Testis (tissue), 2 donors: ENCODE measurements at regions not wholly inside any gene's neighbourhood (a gene's known extent, or its start where the extent isn't known, plus 50 kb on each side); places are given as distances from the start of the nearest gene placed in this dataset.

Experiments used
- DNase-seq: peaks from one replicate; pipeline ENCODE4 v3.0.0-alpha.2; 2019
- H3K27ac ChIP-seq, 2 donors: fragments of 200-600 bp; sonication (generic); one replicate each; pipeline ENCODE4 v1.5.1; 2019
- H3K27me3 ChIP-seq: fragments of 200-600 bp; sonication (generic); one replicate; pipeline ENCODE4 v1.5.1; 2019
- H3K36me3 ChIP-seq: fragments of 200-600 bp; sonication (generic); one replicate; pipeline ENCODE4 v1.5.1; 2017; ENCODE audit warnings: low read depth; ENCODE audit errors: missing control alignments
- H3K4me1 ChIP-seq: fragments of 200-600 bp; sonication (generic); one replicate; pipeline ENCODE4 v1.5.1; 2019
- H3K4me3 ChIP-seq, 2 donors: fragments of 200-600 bp; sonication (generic); one replicate each; pipeline ENCODE4 v1.5.1; 2017 to 2019
- H3K9me3 ChIP-seq: fragments of 200-600 bp; sonication (generic); one replicate; pipeline ENCODE4 v1.5.1; 2017
- POLR2A ChIP-seq: fragments of 450-650 bp; IDR thresholded peaks from one replicate; pipeline ENCODE4 v1.6.1; 2017; ENCODE audit warnings: antibody characterized with exemption, mild to moderate bottlenecking, moderate library complexity
- WGBS, 2 donors: methylation state at CpG; one replicate each; pipeline ENCODE4 v1.1.5; 2018; 5-methylcytosine and 5-hydroxymethylcytosine counted together
- intact Hi-C: fragments of 100-400 bp; cut with DNase I; formaldehyde crosslinking; loops from one replicate; pipeline ENCODE4 v1.15.1; 2023; ENCODE audit warnings: low total_unique reads
- TF ChIP-seq, protein P1 (sequence below), 3 experiments: fragments of 450-650 bp in 2 of 3; fragments of 200-600 bp in 1 of 3; sonication (generic) in 1 of 3; IDR thresholded peaks; one replicate each; pipeline ENCODE4 v1.5.1; 2016 to 2019; ENCODE audit warnings: antibody characterized with exemption in 3 of 3, mild to moderate bottlenecking in 2 of 3, moderate library complexity in 1 of 3

DNA sequence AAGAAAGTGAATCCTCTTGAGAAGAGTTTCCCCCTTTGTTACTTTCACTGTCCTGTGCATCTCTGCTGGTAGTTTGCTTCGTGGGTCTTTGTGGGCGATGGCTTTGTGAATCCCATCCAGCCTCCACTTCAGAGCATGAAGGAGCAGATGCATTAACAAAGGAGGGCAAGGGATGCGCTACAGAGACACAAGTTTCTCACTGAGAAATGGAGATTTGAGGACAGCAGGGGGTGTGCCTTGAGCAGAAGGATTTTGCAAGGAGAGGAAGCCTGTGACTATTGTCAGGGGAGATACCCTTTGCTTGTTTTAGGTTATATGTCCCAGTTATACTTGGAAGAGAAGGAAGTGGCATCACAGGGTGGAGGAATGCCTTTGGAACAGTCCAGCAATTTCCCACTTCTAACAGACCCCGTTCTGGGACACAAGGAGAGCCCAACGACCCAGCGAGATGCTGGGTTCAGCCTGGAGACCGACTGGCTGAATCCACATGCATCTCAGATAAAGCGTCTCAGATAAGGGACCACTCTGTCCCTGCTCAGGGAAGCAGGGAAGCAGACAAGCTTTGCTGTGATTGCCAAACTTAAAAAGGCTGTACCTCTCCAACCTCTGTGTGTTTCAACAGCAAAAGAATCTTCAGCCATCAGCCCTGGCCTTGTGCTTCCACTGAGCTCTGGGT lies 314.6 kb upstream of the GATB start:
- H3K27me3 ChIP-seq = no peaks in the 10 kb centered on the region
- no peak for DNase-seq
- TF ChIP-seq, protein P1, sequence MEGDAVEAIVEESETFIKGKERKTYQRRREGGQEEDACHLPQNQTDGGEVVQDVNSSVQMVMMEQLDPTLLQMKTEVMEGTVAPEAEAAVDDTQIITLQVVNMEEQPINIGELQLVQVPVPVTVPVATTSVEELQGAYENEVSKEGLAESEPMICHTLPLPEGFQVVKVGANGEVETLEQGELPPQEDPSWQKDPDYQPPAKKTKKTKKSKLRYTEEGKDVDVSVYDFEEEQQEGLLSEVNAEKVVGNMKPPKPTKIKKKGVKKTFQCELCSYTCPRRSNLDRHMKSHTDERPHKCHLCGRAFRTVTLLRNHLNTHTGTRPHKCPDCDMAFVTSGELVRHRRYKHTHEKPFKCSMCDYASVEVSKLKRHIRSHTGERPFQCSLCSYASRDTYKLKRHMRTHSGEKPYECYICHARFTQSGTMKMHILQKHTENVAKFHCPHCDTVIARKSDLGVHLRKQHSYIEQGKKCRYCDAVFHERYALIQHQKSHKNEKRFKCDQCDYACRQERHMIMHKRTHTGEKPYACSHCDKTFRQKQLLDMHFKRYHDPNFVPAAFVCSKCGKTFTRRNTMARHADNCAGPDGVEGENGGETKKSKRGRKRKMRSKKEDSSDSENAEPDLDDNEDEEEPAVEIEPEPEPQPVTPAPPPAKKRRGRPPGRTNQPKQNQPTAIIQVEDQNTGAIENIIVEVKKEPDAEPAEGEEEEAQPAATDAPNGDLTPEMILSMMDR (IDR thresholded peaks at IDR 0.05) = no peak
- no peak for TF ChIP-seq POLR2A
- no peaks in the 10 kb centered on the region for H3K9me3 ChIP-seq
- no peak overlapping the region for H3K27ac ChIP-seq
- no peaks in the 10 kb centered on the region for H3K36me3 ChIP-seq
- no peak overlapping the region for H3K4me3 ChIP-seq
- intact Hi-C loops = no loop called here
- peaks cover 3% of the 10 kb centered on the region for H3K4me1 ChIP-seq
- WGBS, 2 donors = 61 to 76% methylated on average over 8 of the region's 8 CpGs

DNA sequence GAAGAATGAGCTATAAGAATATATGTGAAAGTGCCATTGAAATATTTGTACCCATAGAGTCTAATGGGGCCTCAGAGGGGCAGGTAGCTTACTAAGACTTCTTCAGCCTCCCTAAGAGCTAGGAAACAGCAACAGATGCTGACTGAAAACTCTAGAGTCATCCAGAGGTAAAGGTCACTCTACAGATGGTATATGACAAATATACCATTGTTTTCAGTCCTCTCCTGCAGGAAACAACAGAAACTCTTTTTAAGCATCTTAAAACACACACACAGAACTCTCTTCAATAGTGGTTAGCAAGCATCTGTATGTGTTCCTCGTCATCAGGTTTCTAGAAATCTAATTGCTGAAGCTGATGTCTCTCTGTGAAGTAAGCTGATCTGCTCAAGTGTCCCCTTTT lies 313.8 kb upstream of the GATB start:
- Histone ChIP-seq H3K4me3 (no peak overlapping the region), H3K27ac (no peak overlapping the region), H3K36me3 (no peaks in the 10 kb centered on the region), H3K4me1 (peaks cover 3% of the 10 kb centered on the region), H3K9me3 (no peaks in the 10 kb centered on the region), H3K27me3 (no peaks in the 10 kb centered on the region)
- DNase-seq = no peak
- TF ChIP-seq POLR2A = no peak
- TF ChIP-seq, protein P1 (IDR thresholded peaks at IDR 0.05) = no peak
- whole genome bisulfite sequencing, 2 donors = 71 to 74% methylated on average over 1 of the region's 1 CpG
- intact Hi-C loops = no loop called here

DNA sequence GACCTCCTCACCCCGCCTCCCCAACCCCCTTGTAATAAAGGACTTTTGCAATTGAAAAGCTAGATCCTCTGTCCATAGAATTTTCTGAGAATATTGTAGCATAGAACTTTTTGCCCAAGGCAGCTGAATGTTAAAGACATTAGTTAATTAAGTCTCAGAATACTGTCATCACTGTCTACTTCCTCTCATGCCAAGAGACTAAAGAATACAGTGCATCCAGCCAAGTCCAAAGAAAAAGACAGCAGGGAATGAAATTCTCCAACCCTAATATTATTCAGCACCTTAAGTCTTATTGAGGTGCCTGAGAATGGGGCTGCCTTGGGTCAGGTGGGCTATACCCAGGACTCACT lies 313.3 kb upstream of the GATB start:
- no peak for TF ChIP-seq POLR2A
- TF ChIP-seq, protein P1 (IDR thresholded peaks at IDR 0.05) = no peak
- H3K36me3 ChIP-seq = no peaks in the 10 kb centered on the region
- H3K4me3 ChIP-seq = no peak overlapping the region
- intact Hi-C loops = no loop called here
- H3K9me3 ChIP-seq = no peaks in the 10 kb centered on the region
- no peak for DNase-seq
- 63 to 71% methylated on average over 1 of the region's 1 CpG for WGBS, 2 donors
- H3K27me3 ChIP-seq = no peaks in the 10 kb centered on the region
- H3K4me1 ChIP-seq = peaks cover 3% of the 10 kb centered on the region
- H3K27ac ChIP-seq = no peak overlapping the region

DNA sequence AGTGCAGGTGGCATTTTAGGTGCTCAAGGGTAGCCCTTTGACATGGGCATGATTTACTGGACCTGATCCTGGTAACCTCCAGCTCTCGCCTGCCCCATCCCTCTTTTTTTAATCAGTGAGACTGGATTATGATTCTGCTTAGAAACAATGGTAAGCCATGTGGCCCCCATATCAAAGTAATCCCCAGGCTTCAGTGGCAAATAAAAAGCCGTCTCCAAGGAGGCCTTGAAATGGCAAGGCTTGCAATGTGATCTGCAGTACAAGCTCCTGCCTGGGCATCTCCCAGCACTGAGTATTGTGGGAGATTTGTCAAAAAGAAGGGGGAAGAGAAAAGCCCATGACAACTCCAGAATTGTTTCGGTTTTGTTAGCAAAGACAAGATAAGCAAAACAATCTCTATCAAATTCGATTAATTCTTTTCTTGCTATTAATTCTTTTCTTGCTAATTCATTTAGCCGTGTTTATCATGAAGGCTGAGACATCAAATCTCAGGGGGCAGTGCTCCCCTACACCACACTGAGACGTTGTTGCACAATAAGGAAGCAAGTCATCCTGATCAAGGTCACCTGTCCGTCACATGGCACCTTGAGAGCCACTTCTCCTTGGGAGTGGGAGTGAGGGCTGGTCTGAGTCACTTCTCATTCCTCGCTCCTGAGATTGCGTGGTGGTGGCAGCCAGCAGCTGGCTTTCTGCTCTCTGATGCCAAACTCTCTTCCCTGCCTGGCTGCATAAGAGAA lies 312.7 kb upstream of the GATB start:
- Histone ChIP-seq H3K9me3 (no peaks in the 10 kb centered on the region), H3K27me3 (no peaks in the 10 kb centered on the region), H3K27ac (no peak overlapping the region), H3K36me3 (no peaks in the 10 kb centered on the region), H3K4me3 (no peak overlapping the region), H3K4me1 (peaks cover 3% of the 10 kb centered on the region)
- DNase-seq = peak; percentile 60
- no peak for TF ChIP-seq POLR2A
- TF ChIP-seq, protein P1 (IDR thresholded peaks at IDR 0.05) = no peak
- intact Hi-C loops = no loop called here
- WGBS, 2 donors = 50 to 54% methylated on average over 9 of the region's 9 CpGs

DNA sequence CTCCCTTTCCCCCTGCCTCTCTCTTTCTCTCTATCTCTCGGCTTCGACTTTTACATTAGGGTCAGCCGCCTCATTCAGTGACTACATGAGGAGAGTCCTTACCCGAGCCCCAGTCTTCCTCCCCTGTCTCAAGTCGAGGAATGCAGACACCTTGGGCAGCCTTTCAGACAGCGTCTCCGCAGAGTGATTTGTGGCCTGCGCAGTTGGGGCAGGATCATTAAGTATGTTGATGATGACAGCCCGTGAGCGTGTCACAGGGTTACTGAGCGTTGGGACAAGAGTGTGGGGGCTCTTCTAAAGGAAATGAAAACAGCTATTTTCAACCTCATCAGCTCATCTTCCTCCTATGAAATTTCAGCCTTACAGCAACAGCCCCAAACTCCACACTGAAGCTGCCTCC lies 312.1 kb upstream of the GATB start:
- H3K4me3 ChIP-seq = no peak overlapping the region
- H3K36me3 ChIP-seq = no peaks in the 10 kb centered on the region
- no peak overlapping the region for H3K27ac ChIP-seq
- H3K27me3 ChIP-seq = no peaks in the 10 kb centered on the region
- H3K9me3 ChIP-seq = no peaks in the 10 kb centered on the region
- 83 to 87% methylated on average over 11 of the region's 11 CpGs for WGBS, 2 donors
- no peak for DNase-seq
- no peak for TF ChIP-seq POLR2A
- TF ChIP-seq, protein P1 (IDR thresholded peaks at IDR 0.05) = no peak
- intact Hi-C loops = no loop called here
- peaks cover 3% of the 10 kb centered on the region for H3K4me1 ChIP-seq
